GM12864 (cell line): ENCODE measurements at regions not wholly inside any gene's neighbourhood (a gene's known extent, or its start where the extent isn't known, plus 50 kb on each side); places are given as distances from the start of the nearest gene placed in this dataset.

Source experiments
- DNase-seq: peaks from one replicate; pipeline ENCODE4 v3.0.0-alpha.2; 2011; ENCODE audit warnings: low read depth
- H3K4me3 ChIP-seq: 2 replicates; pipeline ENCODE4 v1.5.1; 2011; ENCODE audit warnings: mild to moderate bottlenecking, low read depth, low read length, control low read depth
- TF ChIP-seq, protein P1 (sequence below): IDR thresholded peaks from 2 replicates; pipeline ENCODE4 v1.5.1; 2011; ENCODE audit warnings: low read depth, mild to moderate bottlenecking, moderate library complexity, low read length, control low read depth, inconsistent platforms; ENCODE audit errors: missing control alignments

GRCh38 chr6:138012682-138013081, 94.5 kb downstream of the PERP start:
- no peak overlapping the region for H3K4me3 ChIP-seq
- TF ChIP-seq, protein P1, sequence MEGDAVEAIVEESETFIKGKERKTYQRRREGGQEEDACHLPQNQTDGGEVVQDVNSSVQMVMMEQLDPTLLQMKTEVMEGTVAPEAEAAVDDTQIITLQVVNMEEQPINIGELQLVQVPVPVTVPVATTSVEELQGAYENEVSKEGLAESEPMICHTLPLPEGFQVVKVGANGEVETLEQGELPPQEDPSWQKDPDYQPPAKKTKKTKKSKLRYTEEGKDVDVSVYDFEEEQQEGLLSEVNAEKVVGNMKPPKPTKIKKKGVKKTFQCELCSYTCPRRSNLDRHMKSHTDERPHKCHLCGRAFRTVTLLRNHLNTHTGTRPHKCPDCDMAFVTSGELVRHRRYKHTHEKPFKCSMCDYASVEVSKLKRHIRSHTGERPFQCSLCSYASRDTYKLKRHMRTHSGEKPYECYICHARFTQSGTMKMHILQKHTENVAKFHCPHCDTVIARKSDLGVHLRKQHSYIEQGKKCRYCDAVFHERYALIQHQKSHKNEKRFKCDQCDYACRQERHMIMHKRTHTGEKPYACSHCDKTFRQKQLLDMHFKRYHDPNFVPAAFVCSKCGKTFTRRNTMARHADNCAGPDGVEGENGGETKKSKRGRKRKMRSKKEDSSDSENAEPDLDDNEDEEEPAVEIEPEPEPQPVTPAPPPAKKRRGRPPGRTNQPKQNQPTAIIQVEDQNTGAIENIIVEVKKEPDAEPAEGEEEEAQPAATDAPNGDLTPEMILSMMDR = no peak
- no peak for DNase-seq

DNA sequence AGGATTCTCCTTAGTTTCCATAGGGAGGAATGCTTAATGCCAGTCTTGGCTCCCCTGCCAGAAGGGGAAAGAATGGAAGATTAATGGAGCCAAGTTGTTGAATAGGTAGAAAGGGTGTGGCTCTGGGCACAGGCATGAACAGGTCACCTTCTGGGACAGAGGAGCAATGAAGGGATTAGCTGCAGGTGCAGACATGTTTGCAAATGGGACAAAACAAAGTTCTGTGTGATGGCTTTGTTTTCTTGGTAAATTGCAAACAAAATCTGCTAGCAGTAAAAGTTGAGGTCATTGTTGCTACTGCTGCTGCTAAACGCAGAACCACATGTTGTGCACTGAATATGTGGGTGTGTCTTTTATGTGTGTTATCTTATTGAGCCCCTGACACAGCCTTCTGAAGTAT, 93.3 kb downstream of the PERP start:
- TF ChIP-seq, protein P1 = no peak
- DNase-seq = no peak
- H3K4me3 ChIP-seq = no peak overlapping the region

DNA sequence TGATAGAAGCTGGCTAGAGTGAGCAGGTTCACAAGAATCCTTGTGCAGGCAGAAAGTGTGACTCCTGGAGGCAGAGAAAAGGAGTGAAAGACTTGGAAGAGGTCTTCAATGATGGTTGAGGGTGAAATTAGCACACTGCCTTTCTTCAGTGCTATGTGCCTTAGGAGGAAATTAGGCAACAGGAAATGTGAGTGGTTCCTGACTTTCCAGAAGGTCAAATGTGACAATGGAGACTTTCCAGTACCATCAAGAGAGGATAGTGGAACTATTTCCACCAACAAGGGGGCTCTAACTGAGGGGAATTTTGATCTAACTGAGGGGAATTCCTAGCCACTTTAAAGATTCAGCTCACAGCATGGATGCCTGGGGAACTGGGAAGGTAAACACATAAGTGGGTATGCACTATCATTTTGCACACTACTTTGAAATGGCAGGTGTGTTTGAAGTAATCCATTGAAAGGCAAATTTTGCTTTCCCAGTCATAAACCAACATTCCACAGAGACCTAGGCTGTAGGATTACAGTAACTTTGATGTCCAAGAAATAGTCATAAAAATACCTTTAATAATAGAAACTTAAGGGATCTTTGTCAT, 90.0 kb downstream of the PERP start:
- no peak overlapping the region for H3K4me3 ChIP-seq
- no peak for DNase-seq
- TF ChIP-seq, protein P1 = no peak

- no peak for DNase-seq
- TF ChIP-seq, protein P1 = no peak
- H3K4me3 ChIP-seq = no peak overlapping the region
Measured at GRCh38 chr6:138018297-138018696, 88.9 kb downstream of the PERP start.

DNA sequence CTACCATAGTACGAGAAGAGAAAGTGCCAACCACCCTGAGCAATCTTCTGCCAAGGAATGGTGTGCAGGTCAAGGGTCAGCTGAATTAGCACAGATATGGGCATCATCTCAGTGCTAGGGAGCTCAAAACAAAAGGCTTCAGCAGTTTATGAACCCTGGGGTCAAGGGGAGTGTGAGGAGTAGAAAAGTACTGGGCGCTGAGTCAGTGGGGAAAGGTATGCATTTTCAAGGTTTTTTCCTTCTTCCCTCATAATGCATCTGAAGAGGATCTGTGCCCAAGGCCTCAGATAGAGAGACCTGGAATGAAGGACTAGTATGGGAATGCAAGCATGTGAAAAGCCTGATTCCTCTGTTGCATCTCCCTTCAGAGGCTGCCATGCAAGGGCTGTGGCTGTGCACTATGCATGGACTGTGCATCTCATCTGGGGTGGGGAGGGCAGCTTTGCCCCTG, 81.7 kb downstream of the PERP start:
- no peak for DNase-seq
- H3K4me3 ChIP-seq = no peak overlapping the region
- TF ChIP-seq, protein P1 = no peak

DNA sequence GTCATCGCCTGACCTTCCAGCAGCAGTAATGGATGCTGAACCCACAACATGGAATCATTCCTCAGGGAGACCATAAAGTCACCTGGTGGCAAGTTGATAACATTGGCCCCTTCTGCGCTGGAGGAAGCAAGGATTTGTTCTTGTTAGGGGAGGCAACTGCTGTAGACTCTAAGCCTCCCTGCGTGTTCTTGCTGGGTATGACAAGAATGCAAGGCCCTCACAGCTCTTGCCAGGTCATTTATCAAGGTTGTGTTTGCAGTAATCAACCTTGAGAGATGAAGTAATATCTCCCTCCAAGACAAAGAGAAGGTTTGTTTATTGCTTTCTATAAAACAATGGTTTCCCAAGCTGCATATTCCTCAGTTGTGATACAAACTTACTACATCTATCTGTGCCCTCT, 80.9 kb downstream of the PERP start:
- no peak for DNase-seq
- no peak overlapping the region for H3K4me3 ChIP-seq
- TF ChIP-seq, protein P1 = no peak

GRCh38 chr6:138028893-138029292, 78.3 kb downstream of the PERP start:
- TF ChIP-seq, protein P1 = no peak
- no peak for DNase-seq
- H3K4me3 ChIP-seq = no peak overlapping the region
